OCI-LY1 (cell line): ENCODE measurements at regions not wholly inside any gene's neighbourhood (a gene's known extent, or its start where the extent isn't known, plus 50 kb on each side); places are given as distances from the start of the nearest gene placed in this dataset.

ENCODE experiments used
- CTCF ChIP-seq: fragments of 200-600 bp; sonication (generic), shearing (Covaris generic); IDR thresholded peaks from 2 replicates; pipeline ENCODE4 v1.5.1; 2017; ENCODE audit warnings: mild to moderate bottlenecking, antibody characterized with exemption, low read length, moderate library complexity, mixed read lengths
- EZH2 ChIP-seq: fragments of 200-600 bp; sonication (generic), shearing (Covaris generic); IDR thresholded peaks from 2 replicates; pipeline ENCODE4 v1.8.0; 2017; ENCODE audit warnings: borderline replicate concordance, mixed run types, mild to moderate bottlenecking, antibody characterized with exemption, low read length, moderate library complexity, mixed read lengths

DNA sequence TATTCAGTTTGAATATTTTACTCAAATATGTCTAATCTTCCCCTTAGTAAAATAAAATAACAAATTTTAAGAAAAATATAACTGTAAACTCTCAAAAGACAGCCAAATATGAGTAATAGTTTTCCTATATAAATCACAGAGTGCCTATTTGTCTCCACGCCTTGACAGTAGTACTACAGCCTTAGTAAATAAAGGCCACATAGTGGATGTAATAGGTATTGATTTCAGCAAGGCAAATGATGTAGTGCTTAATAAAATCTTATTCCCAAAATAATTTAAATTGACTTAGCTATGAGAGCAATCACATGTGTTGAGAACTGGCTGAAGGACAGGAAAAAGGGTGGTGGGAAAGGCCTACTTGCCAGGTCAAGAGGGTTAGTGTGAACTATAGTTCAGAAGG lies 747.2 kb downstream of the OLFM4 start:
- TF ChIP-seq CTCF = no peak
- no peak for TF ChIP-seq EZH2
